ENCODE measurements at regions not wholly inside any gene's neighbourhood (a gene's known extent, or its start where the extent isn't known, plus 50 kb on each side); places are given as distances from the start of the nearest gene placed in this dataset.

GRCh38 chr17:72534265-72534664 is 413.4 kb downstream of the SOX9 start:
- DNase-seq = no peak

GRCh38 chr17:72534776-72535175 is 414.0 kb downstream of the SOX9 start:
- no peak for DNase-seq

GRCh38 chr17:72535346-72535745 is 414.5 kb downstream of the SOX9 start:
- DNase-seq = no peak

- DNase-seq = no peak
These were observed 415.0 kb downstream of the SOX9 start for GRCh38 chr17:72535779-72536178.

GRCh38 chr17:72536788-72537187 is 416.0 kb downstream of the SOX9 start:
- no peak for DNase-seq

GRCh38 chr17:72538443-72538842 is 417.6 kb downstream of the SOX9 start:
- no peak for DNase-seq

- DNase-seq = no peak
These were observed 418.1 kb downstream of the SOX9 start for GRCh38 chr17:72538901-72539352.

- DNase-seq = peak; percentile 48
These were observed 419.4 kb downstream of the SOX9 start for GRCh38 chr17:72539981-72540897.

GRCh38 chr17:72542317-72542716 is 421.5 kb downstream of the SOX9 start:
- no peak for DNase-seq

GRCh38 chr17:72545766-72546165 is 424.9 kb downstream of the SOX9 start:
- DNase-seq = no peak

GRCh38 chr17:72553051-72553755 is 432.4 kb downstream of the SOX9 start:
- DNase-seq = no peak

- DNase-seq = no peak
These were observed 433.7 kb downstream of the SOX9 start for GRCh38 chr17:72554508-72554907.

GRCh38 chr17:72555052-72555451 is 434.2 kb downstream of the SOX9 start:
- DNase-seq = no peak

- peak; percentile 57 for DNase-seq
These were observed 436.4 kb downstream of the SOX9 start for GRCh38 chr17:72556944-72557826.

GRCh38 chr17:72558971-72559476 is 438.2 kb downstream of the SOX9 start:
- no peak for DNase-seq

GRCh38 chr17:72560303-72561247 is 439.8 kb downstream of the SOX9 start:
- peak; percentile 56 for DNase-seq

- DNase-seq = no peak
These were observed 440.4 kb downstream of the SOX9 start for GRCh38 chr17:72561266-72561665.

GRCh38 chr17:72561680-72562079 is 440.9 kb downstream of the SOX9 start:
- DNase-seq = no peak

GRCh38 chr17:72562615-72563188 is 441.9 kb downstream of the SOX9 start:
- DNase-seq = no peak

- DNase-seq = no peak
These were observed 443.1 kb downstream of the SOX9 start for GRCh38 chr17:72563952-72564351.

GRCh38 chr17:72565006-72565405 is 444.2 kb downstream of the SOX9 start:
- DNase-seq = no peak
